GM19468 (cell line): ENCODE measurements at regions not wholly inside any gene's neighbourhood (a gene's known extent, or its start where the extent isn't known, plus 50 kb on each side); places are given as distances from the start of the nearest gene placed in this dataset.

Experiments
- ATAC-seq: cut with Tn5 transposase; IDR thresholded peaks from one replicate; pipeline ENCODE4 v1.9.1; 2021; ENCODE audit warnings: mild to moderate bottlenecking, moderate library complexity, moderate number of reproducible peaks; ENCODE audit not compliant: unreplicated experiment; ENCODE audit errors: extremely low read depth

DNA sequence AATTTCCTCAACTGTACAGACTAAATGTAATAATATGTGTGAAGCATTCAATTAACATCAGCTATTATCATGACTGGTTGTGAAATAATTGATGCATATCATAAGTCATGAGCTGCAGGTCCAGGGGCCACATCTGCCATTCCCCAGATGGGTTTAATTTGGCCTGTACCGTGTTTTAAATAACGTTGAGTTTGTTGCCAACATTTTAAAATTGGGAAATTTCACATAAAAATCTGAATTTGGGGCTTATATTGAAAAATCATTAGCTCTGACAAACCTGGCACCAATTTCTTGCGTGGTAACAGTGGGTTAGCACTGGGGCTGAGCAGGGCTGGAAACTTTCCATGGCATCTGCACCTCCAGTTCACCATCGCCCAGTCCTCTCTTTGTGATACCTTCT is 193.9 kb downstream of the SNX19 start:
- no peak for ATAC-seq

DNA sequence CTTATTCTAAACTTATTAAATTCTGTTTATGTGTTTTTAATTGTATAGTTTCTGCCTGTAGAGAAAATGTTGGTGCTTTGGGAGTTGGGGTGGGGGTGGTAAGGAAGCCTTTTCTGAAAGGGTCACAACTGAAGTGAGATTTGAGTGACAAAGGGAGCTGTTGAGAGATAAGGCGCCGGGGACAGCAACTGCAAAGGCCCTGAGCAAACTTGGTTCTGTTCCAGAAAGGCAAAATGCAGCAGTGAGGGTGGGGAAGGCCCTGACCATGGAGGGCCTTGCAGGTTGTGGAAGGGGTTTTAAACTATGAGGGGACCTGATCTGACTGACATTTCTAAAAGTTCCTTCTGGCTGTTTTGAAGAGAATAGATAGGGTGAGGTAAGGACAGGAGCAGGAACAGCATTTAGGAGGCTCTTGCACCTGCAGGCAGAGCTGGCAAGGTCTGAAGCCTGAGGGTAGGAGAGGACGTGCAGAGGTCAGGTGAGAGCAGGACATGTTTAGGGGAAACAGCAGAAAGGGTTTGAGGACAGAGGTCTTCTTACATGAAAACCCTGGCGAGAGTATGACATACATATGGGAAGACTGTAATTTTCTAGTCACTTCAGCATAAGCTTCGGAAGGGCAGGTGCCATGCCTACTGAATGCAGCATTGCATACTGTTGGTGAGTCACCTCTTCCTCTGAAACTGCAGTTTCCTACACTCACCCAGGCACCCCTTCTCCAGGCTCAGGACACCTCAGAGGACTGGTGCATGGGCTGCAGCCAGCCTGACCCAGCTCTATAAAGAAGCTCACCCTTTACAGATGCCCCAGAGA is 190.7 kb downstream of the SNX19 start:
- no peak for ATAC-seq

DNA sequence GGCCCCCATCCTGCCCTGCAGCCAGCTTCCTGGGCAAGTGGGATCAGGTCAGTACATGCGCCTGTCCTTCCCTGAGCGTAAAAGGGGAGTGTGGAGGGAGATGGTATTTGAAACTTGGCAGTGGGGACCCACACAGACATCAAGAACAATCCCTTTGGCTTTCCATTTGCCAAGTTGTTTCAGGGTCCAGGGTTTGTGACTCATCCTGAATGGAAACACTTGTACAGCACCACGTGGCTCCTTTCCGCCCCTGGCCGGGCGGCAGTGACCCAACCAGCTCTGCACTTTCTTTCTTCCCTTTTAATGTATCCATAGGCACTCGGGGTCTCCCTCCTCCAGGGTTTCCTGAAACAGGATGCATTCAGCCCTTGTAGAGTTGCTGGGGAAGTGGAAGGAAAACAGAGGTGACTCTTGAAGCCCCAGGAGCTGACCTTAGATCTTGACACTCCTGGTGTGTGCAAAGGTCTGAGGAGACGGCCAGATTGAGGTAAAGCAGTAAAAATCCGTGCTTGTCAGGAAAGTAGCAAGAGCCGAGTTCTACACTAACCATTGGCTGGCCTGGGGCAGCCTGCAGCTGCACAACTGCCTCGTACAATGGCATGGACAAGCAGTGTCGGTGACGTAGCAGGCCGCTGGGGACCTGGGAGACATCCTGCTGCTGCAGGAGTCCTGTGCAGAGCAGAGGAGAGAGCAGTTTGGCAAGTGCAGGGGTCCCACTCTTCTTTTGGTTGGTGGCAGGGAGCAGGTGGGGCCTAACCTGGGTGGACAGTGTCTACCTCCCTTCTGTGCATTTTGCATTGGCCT is 189.8 kb downstream of the SNX19 start:
- ATAC-seq: no peak

DNA sequence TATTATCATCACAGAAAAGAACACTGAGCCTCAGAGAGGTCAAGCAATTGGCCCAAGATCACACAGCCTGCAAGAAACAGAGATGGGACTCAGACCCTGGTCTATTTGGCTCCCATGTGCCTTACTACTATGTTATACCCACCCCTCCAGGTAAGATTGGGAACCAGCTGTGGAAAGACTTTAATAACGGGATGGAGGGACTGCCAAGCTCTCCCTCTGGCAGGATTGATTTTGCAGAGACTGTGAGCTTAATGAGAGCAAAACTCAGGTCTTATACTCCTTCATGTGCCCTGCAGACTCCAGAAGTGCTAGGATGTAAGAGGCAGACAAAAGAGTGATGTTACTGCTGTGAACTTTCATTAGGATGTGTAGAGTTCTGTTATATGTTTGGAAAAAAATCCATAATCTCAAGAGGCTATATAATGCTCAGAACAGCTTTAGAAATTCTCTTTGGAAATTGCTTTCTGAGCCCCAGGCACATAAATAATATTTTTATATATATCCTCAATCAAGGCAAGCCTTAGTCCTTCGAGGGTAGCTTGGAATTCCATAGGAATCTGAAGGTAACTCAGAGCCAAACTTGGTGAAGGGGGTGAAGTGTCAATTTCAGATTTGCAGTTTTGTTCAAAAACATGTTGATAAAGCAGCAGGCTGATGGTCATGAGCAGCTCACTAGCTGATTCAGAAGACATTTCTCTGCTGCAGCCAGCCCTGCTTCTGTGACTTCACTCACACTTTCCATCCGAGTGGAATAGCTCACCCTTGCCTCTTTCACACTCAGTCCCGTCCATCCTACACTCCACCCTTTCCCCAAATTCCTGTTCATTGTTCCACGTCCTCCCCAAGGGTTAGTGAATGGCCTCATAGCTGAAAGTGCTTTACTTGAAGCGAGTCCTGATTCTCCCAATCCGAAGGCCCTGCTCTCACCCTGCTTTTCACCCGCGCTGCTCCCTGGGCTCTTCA is 188.8 kb downstream of the SNX19 start:
- no peak for ATAC-seq

DNA sequence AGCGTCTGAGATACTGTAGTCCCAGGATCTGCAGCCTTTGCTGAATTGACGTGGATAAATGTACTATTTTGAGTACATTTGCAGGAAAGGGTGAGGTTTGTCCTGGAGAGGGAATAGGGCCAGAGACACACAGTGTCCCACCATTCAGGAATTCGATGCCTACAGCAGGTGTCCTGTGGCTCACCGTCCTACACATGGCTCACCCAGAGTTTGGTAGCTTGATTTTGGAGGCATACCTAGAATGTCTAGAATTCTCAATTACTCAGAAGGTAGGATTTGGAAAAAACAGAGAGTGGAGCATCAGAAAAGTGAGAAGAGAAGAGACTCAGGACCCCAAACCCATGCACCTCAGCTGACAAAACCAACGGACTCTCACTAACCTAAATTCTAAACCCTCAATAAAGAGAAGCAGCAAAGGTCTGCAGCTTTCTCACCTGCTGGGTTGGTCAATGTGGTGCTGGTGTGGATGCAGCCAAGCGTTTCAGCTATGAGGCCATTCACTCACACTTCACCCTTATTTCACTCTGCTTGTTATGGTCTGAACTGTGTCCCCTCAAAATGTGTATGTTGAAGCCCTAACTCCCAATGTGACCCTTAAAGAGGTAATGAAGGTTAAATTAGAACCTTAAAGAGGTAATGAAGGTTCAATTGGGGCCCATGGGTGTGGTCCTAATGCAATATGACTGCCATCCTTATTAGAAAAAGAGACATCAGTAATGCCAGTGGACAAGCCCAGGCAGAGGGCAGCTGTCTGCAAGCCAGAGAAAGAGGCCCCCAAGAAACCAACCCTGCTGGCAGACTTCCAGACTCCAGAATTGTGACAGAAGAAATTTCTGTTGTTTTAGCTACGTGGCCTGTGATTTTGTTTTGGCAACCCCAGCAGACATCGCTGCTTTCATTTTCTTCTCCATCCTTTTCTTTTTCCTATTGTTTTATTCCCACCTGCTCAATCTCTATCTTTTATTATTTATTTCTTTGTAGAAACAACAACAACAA is 187.8 kb downstream of the SNX19 start:
- ATAC-seq: no peak

DNA sequence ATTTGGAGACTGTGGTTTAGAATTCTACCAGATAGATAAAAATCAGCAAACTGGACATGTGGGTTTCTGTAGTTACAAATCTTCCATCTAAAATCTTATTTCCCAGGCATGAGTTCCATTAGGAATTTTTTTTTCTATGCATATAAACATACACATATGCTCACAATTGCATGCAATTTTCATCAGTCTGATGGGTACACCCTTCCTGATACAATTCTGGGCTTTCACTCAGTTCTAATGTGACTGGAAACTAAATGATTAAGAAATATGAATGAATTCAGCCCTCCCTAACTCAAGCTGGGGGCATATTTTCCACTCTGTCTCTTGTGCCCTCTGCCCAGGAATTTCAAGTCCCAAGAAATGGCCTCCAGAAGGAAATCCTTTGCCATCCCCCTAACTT is 187.1 kb downstream of the SNX19 start:
- no peak for ATAC-seq

DNA sequence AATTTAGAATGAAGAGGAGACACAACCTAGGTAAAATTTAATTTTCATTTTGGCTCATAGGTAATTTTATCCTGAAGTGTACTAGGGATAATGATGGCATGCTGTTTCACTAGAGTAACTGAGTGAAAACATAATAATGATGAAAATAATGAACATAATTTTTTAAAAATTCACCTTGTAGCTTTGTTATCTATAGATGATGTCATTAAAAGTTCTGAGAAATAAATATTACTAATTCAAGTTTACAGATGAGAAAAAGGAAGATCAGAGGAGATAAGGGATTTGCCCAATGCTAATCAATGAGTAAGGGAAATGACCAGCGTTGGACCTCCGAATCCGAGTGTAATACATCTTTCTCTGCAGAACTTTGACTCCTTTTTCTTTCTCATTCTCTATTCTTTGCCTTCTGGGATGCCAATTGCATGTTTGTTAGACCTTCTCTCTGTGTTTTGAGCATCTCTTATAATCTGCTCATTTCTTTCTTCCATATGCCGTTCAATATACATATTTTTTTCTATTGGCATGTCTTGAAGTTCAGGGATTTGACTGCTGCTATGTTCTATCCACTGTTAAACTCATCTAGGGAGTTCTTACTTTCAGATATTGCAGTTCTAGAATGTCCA is 186.5 kb downstream of the SNX19 start:
- no peak for ATAC-seq

DNA sequence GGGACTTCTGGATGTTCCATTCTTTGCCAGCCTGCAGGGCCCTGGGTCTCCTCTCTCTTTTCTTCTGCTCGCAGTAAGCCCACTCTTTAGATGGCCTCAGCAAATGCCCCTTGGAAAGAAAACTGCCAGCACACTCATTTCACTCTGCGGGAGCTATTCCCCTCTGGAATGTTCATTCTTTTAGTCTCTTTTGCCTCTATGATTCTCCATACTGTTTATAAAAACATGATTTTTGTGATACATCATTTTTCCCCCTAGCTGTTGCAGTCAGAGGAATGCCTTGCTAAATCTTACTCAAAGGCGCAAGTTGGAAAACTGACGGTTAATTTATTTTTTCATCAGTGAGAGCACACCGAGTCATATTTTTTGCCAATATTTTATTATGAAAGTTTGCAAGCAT is 184.9 kb downstream of the SNX19 start:
- no peak for ATAC-seq

DNA sequence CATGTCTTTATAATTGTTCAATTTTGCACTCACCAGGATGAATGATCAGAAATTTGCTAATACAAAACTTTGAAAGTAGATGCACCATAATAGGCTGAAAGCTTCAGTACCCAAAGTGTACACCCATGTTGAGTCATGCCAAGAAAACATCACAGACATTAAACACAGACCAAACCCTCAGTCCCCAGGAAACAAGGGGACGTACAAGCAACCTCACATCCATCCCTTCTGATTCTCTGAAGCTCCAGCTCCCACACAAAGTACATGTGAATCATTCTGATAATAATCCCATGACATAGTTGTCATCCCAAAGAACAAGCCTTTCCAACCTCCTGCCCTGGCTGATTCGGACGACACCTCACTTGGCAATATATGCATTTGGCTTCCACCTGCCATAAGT is 183.8 kb downstream of the SNX19 start:
- no peak for ATAC-seq

DNA sequence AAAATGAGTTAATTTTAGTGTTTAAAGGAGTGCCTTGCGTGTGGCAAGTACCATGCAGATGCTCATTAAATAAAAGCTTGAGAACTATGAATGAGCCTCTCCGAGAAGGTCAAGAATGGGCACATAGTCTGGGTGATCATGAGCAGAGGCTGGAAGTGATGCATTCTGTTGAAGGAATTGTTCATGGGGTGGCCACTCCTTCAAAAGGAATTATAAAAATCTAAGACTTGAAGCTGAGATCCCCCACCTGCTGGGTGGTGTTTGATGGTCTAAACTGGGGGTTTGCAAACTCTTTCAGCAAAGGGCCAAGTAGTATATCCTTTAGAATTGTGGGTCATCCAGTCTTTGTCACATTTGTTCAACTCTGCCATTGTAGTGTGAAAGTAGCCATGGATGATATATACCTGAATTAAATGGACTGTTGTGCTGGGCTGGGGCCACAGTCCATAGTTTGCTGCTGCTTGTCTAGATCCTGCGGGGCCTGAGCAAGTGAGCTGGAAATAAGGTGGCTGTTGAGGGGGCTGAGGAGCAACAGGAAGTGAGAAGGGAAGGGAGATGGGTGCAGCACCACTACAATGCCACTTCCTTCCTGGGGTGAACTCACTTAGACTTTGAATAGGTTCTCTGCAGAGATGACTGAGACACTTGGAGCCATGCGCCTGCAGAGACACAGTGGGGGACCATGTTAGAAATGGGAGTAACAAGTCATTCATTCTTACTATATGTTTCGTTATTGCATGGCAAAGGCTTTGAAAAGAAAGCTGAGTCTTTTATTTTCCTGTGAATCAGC is 179.0 kb downstream of the SNX19 start:
- no peak for ATAC-seq

DNA sequence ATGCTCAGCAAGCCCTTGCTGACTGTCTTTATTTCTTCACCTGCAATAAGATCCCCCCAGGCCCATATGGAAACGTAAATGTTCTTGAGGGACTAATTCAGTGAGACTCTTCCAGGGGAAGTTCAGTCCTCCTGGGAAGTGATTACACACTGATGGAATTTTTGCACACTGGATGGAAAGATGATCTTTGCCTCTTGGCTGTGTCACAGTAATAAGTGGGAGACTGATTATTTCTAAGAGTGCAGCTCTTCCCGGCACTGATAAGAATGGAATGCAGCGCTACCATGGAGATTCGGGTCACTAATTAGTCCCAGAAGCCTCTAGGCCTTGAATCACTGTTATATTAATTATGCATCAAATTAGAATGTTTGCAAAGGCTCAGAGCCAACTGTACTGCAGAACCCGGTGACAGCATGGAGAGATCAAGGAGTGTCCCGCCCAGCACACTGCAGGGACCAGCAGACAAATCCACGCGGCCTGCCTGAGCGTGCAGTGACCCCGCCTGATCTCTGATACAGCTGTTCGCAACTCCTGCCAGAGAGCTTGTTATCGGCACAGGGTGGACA is 178.3 kb downstream of the SNX19 start:
- no peak for ATAC-seq

DNA sequence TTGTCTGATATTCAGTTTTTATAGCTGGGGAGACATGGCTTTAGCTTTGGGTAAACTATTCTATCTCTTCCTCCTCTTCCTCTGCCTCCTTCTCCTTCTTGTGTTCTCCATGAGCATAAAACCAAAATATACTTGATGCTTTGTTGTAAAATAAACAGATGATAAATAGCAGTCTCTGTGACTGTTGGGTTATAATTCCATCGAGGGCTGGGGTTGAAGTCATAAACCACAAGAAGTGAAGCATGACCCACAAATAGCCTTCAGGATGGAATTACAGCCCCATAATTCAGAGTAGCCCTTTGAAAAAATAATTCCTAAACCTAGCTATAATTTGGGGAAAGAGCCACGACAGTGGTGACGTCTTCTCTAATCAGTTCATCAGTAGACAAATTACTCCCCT is 177.7 kb downstream of the SNX19 start:
- no peak for ATAC-seq

DNA sequence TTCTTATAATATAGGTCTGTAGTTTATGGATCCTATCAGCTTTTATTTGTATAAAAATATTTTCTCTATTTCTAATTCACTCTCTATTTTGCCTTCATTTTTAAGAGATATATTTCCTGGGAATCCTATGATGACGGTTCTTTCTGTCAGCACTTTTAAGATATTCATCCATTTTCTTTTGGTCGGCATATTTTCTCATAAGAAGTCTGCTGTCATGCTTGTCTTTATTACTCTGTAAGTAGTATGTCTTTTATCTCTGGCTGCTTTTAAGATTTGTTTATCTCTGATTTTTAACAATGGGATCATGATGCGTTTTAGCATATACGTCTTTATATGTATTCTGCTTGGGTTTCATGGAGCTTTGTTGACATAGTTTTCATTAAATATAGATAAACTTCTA is 175.5 kb downstream of the SNX19 start:
- ATAC-seq: no peak

DNA sequence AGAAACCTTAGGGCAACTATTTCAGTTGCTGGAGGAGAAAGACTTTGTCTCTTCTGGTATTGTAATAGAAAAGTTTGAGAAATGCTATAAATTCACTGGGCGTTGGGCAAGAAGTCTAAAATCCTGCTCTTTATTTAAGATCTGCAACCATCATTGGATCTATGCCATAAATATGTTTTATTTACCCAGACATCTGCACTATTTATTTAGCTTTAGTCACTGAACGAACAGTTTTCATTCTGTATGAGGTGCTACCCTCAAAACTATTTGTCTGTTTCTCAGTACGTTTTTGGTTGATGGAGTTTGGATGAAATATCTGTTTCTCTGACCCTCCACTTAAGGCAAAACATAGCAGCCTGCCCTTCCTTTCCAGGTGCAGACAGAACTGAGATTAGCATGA is 171.5 kb downstream of the SNX19 start:
- no peak for ATAC-seq

DNA sequence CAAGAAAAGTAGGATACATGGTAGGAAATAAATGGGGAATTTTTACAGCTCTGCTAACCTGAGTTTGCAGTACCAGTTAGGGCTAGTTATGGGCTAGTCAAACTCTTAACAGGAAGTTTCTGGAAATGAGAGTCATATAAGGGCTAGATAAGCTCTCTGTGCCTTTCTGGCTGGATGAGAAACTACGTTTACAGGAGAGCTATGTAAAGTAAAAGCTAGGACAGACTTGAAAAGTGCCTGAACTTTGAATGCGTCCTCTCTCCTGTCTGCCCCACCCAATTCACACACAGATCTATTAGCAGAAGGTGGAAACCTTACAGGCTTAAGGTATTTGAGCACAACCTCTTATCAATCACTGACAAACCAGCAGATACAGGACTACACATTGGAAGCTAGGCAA is 167.1 kb downstream of the SNX19 start:
- ATAC-seq: no peak

DNA sequence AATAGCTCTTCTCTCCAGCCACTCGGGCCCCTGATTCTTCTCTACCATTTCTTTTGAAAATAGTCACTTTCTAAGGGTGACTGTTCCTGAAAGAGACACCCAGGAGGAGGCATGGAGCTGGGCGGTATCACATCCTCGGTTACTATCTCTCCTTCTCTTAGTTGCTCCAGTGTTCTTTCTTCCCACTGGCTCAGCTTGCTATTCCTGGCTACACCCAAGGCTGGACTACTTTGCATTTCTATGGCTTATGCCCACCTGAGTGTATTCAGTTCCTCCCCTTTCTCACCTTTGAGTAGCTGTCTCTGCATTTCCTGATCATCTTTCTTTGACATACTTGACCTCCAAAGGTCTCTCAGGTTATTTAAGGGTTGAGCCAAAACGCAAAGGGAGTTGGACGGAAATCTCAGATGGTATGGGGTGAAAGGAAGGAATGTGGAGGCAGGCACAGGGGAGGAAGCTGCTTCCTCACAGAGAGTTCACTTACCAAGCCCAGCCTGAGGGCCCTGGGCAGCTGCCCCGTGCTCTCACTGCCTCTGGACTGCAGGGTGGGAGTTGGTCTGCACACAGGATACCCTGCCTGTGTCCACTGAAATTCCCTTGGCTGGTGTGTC is 155.7 kb downstream of the SNX19 start:
- no peak for ATAC-seq

DNA sequence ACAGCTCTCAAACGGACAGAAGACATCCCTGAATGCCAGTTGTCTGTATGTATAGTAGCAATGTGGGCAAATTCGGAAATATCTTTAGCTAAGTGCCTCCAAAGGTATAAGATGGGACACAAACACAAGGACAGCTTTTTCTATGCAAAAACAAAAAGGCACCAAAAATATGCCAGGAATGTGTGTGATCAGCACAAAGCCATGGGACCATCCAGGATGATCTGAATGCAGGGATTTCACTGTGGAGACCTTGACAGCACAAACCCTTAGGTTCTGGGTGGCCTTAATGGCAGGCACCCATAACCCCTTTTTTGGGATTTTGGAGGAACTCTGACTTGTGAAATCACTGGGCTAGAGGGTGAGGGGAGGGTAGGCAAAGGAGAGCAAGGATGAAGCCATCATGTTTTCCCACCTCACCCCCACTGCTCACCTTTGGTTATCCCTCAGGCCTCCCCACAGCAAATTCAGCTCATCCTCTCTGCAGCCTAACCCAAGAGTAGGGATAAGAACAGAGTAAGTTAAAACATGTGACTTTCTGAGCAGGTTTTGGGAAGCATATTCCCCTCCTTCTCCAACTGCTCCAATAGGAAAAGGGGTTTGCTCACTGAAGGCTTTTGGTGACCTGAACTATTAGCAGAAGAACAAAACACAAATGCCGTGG is 154.6 kb downstream of the SNX19 start:
- ATAC-seq: no peak
